Activated CD4-positive, alpha-beta T cell treated with anti-CD3 and anti-CD28 coated beads, Interleukin-2, amount 50 U/mL, for 4 hours (primary cell): ENCODE measurements at regions not wholly inside any gene's neighbourhood (a gene's known extent, or its start where the extent isn't known, plus 50 kb on each side); places are given as distances from the start of the nearest gene placed in this dataset.

ENCODE experiments used
- DNase-seq, 2 experiments: peaks; one replicate each; pipeline ENCODE4 v3.0.0-alpha.2; 2020

DNA sequence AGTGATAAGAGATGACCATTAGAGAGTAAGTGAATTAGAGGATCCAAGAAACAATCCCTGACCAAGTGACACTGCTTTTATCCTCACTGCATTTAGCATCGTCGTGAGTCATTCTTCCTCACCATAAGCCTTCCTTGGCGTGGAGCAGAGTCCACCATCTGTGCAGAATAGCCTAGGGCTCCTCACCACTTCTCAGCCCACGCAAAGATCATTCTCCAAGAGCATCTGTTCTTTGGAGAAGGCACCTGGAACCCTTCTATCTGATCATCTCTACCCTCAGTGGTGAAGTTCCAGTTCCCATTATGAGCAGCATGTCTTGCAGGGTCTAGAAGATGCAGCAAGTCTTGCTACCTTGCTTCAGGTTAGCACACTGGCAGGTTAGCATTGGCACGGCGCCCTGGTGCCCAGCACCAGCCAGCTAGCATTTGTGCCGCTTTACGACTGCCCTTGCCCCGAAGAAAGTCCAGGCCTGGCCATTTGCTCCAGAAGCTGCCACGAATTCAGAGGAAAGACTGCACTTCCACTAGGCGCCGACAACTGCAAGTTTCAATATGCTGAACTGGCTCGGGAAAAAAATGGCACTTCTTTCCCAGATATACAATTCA, 225.8 kb downstream of the TTC32 start:
- DNase-seq, result no peak

DNA sequence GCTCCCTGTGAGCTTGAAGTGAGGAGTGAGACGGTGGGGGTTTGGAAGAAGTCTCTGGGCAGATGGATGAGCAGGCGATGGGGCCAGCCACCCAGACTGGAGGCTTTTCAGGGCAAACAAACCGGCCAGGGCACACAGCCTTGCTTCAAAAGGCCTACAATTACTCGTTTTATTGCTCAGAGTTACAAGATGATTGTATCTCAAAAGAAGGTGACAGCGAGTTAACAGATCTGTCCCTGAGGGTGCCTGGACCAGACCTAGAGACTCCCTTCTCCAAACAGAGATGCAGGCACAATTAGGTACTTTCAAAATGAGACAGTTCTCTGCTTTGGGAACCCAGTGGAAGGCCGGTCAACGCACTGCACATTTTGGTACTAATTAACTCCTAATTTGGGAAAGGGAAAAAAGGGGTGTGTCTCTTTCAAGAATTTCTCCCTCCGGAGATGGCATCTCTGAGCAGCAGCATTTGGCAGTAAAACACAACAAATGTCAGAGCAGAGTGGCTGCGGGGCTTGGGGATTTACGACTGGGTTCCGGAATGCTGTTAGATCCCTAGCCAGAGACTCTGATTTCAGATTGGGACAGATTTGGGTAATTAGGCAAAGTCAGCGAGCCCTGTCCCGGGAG, 226.7 kb downstream of the TTC32 start:
- DNase-seq, result no peak

DNA sequence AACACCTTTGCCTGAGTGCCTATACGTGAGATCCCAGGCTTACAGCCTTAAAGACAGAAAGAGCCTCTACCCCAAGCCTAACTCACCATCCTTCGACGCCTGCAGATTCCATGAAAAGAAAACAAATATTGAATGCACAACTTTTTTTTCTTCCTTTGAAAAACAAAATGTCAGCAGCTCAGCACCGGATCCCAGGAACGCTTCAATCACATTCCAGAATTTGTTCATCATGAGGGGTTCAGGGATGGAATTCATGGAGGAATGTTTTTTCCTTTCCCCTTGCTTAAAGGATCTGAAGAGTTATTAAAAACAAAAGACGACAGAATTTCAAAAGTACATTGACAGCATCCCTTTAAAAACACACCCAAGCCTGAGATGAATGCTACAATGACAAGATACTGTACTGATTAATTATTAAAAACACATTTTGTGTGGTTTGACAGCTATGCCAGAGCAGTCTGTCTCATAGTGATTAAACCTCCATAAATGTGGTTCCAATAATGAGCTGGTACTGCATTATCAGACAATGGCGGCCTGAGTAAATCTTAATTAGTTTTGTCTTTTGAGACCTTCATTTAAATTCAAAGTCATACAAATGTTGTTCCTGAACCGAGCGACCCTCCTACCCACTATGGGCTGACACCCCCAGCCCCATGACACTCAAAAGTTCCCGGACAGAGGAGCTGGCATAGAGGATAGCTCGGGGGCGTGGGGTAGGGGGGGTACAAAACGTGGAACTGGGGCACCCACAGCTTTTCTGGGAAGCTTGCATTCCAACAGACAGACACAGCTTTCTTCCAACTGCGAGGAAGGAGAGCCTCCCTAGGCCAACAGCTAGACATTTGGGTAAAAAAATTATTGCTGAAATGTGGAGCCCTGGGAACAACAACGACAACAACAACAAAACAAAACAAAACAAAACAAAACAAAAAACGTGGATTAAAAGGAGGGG, 227.5 kb downstream of the TTC32 start:
- no peak for DNase-seq

DNA sequence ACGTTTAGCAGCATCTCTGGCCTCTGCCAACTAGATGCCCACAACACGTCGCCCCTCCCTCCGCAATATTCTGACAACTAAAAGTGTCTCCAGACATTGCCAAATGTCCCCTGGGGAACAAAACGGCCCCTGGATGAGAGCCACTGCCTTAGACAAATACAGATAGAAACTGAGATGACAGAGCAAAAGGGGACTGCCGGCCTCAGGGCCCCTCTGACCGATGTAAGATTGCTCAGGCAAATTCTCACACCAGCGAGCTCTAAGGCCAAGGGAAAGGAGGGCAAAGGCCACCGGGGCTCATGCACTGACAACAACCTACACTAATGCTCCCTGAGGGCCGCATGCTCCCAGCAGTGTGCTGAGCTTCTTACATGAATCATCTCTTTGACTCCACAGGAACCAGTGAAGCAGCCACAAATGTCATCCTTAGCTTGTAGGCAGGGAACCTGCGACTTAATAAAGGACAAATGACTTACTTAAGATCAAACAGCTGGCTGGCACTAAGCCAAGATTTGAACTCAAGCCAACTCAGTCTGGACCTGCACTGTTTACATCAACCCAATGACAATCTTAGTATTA, 228.5 kb downstream of the TTC32 start:
- no peak for DNase-seq

- DNase-seq, result no peak
These were observed 229.9 kb downstream of the TTC32 start for GRCh38 chr2:19671916-19672315.

DNA sequence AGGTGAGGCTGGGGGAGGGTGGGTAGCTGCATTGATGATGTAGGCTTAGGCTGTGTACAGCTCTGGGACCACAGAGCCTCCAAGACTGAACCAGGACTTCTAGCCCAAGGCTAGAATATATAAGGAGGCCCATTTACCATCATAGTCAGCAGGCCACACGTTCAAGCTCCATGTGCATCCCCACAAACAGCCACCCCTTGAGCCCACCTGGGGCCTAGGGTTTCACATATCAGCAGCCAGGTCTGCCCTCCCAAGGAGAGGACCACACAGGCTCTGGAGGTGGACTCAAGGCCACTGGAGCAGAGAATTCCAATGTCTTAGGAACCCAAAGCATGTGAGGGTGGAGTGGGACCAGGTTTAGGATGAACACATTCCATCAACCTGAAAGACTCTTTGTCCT, 230.5 kb downstream of the TTC32 start:
- no peak for DNase-seq

DNA sequence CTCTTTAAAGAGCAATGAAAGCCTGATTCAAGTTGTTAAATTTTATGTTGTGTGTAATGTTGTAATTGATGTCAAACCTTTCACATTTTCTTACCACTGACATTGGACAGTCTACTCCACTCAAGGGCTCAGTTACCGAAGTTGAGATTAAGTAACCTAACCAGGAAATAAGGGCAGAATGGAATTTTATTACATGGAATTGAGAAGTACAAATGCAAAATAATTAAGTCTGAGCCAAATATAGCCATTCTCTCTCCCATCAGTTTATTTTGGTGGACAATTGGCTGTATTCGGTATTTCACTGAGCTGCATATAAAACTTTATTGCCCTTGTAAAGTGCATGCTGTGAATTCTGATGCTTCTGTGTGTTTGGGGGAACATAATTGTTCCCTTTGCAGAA, 231.5 kb downstream of the TTC32 start:
- DNase-seq, result no peak

DNA sequence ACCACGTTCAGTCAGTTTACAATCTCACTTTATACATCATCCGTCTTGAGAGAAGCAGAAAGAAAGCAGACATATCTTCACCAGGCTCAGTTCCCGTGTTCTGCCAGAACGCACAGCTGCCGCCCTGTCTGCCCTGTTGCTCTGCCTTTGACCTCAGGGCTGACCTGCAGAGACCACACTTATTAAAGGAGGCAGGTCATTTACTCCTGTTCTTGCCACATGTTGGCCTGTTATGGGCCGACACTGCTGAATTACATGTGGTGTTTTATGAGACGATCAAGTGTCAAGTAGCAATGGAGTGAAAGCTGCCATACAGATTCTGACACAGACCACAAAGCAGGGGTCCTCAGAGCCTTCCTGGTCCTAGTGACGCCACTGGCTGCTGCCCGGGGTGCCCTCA, 232.2 kb downstream of the TTC32 start:
- no peak for DNase-seq

- no peak for DNase-seq
These were observed 232.7 kb downstream of the TTC32 start for GRCh38 chr2:19669126-19669525.

GRCh38 chr2:19667536-19667949, 234.2 kb downstream of the TTC32 start:
- no peak for DNase-seq

GRCh38 chr2:19667085-19667484, 234.7 kb downstream of the TTC32 start:
- no peak for DNase-seq

DNA sequence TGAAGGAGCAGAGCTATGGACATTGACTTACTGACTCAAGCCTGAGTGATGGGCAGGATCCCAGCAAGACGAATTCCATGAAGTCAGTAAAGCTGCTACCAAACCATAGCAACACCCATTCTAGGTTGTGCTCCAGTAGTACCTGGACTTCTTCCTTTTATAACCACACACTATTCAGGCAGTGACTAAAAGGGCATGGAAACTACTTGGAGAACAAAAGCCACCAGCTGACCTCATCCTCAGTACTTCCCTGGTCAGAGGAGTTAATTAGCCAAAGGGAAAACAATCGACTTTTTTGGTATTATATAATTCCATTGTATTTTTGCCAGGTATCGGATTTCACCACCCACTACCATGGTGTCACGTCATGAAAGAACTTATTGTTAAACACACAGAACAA, 237.1 kb downstream of the TTC32 start:
- no peak for DNase-seq

GRCh38 chr2:19659024-19659792, 242.6 kb downstream of the TTC32 start:
- DNase-seq, result no peak

GRCh38 chr2:19656011-19656410, 245.8 kb downstream of the TTC32 start:
- DNase-seq, result no peak

- no peak for DNase-seq
These were observed 247.3 kb downstream of the TTC32 start for GRCh38 chr2:19654310-19655090.

DNA sequence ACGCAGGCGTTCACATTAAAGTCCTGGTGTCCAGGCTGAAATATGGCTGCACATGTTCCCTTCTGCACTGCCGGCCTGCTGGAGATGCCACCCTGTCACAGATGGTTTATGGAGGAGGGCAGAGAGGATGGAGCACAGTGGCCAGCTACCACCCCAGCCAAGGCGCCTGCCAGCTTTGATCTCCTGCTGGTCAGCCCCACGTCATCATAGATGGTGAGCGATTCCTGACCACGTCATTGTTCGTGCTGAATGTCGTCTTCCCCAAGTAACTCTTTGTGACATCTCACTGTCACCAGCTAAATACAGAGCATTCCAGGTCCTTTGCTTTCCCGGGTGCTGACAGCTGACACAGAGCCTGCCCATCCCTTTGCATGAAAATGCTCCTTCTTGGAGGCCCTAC, 248.3 kb downstream of the TTC32 start:
- DNase-seq, result no peak

- no peak for DNase-seq
These were observed 249.0 kb downstream of the TTC32 start for GRCh38 chr2:19652811-19653210.

DNA sequence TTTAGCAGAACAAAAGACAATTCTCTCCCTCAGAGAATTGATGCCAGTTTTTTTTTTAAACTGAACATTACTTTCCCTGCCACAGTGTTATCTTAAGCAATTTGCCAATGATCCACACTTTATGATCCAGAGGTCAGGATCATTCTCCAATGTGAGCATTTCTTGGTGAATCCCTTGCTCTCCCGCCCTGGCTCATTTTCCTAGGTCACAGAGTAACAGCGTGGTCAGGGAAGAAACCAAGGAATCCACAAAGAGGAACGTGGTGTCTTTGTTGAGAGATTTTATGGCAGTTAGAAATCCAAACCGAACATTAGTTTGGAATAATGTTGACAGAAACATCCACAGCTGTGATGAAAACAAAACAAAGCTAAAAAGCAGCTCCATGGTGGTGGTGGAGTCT, 250.3 kb downstream of the TTC32 start:
- DNase-seq, result no peak

GRCh38 chr2:19649785-19650380, 251.9 kb downstream of the TTC32 start:
- DNase-seq, result no peak

DNA sequence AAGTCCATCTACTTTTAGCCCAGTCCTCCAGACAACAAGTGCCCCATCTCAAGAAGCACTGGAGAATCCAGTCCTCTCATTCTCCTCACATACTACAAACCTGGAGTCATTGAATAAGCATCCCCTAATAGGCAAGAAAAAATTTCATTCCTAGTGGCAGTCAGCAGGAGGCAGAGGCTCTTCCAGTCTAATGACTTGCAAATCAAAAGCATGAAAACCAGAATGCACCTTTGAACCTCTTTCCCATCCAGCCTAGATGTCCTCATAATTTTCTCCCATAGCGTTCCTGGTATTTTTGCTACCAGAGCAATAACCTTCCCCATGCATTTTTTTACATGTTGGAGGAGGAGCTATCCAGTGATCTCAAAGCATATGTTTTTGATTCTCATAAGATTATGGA, 252.6 kb downstream of the TTC32 start:
- no peak for DNase-seq

- DNase-seq, result no peak
These were observed 253.2 kb downstream of the TTC32 start for GRCh38 chr2:19648583-19648982.

DNA sequence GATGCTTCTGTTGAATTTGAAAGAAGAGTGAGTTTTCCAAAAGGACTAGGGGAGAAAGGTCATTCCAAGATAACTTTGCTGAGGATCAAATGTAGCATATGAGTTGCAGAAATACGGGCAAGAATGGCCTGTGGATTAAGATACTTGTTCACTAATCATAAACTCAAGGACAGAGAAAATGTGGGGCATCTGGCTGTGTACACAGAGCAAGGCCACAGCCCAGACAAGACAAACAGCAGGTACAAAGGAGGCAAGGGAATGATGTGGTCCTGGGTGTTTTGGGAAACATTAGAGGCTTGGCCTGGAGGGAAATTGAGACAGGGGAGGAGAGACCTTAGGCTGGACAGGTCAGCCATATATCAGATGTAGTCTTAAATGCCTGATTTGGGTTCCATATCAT, 254.8 kb downstream of the TTC32 start:
- no peak for DNase-seq
